Renal cortical epithelial cell (primary cell): ENCODE measurements at regions not wholly inside any gene's neighbourhood (a gene's known extent, or its start where the extent isn't known, plus 50 kb on each side); places are given as distances from the start of the nearest gene placed in this dataset.

ENCODE experiments used
- DNase-seq: peaks from one replicate; pipeline ENCODE4 v3.0.0-alpha.2; 2011; ENCODE audit warnings: low read depth

DNA sequence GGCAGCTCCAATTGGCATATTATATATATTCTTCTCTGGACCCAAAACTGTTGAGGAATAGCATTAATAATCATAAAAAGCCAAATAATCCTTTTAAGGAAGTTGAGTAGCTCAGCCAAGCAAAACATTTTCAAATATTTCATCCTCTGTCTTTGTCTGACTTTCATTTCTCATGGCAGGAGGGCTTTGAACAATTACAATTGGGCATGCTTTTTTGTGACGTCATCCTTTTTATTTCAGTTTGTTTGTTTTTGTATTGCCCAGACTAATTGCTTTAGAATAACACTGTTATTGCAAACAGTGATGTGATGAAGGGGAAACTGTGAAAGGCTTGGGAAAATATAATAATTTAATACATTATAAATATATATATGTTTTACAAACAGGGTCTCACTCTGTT, 65.2 kb upstream of the MAP1B start:
- DNase-seq = no peak

DNA sequence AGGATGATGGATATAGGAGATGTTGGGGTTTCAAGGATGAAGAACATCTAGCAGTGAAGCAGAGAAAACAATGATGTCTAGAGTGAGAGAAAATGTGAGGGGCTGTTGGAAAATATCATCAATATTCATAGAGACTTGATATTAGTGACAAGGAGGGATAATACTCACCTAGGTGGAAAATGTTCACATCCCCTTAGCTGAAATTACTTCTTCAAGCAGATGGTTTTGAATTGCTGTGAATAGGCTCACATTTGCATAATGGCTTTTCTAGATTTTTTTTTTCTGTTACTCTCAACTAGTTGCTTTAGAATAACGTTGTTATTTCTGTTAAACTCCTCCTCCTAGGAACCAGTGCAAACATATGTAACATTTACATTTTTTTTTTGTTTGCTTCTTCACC, 61.6 kb upstream of the MAP1B start:
- DNase-seq = no peak

DNA sequence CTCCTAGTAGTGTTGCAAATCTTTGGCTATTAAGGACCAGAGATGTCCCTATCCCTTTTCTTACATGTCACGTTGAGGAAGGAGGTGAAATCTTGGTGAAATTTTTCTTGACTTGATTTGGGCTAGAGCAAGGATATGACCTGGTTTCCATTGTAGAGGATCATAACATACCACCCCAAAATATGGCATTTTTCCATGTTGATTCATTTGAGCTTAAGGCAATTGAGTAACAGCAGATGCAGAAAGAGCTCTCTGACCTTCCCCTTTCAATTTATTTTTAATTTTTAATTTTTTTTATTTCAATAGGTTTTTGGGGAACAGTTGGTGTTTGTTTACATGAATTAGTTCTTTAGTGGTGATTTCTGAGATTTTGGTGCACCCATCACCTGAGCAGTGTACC, 61.2 kb upstream of the MAP1B start:
- no peak for DNase-seq

DNA sequence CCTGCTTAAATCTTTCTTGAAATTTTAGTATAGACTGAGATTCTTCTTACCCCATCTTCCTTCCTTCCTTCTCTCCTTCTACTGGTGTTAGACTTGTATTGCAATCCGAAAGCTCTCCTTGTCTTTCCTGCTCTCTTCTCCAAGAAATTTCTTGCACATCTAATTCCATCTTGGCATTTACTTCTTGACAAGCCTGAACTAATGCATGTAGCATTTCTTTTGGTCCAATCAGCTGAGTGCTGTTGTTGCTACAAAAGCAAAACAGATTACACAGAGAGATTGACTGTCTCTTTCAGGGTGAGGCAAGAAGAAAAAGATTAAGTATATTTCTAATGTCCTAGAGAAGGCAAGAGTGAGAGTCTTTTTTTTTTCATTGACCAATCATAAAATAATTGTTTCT, 51.6 kb upstream of the MAP1B start:
- DNase-seq = no peak
